ENCODE measurements at regions not wholly inside any gene's neighbourhood (a gene's known extent, or its start where the extent isn't known, plus 50 kb on each side); places are given as distances from the start of the nearest gene placed in this dataset.

DNA sequence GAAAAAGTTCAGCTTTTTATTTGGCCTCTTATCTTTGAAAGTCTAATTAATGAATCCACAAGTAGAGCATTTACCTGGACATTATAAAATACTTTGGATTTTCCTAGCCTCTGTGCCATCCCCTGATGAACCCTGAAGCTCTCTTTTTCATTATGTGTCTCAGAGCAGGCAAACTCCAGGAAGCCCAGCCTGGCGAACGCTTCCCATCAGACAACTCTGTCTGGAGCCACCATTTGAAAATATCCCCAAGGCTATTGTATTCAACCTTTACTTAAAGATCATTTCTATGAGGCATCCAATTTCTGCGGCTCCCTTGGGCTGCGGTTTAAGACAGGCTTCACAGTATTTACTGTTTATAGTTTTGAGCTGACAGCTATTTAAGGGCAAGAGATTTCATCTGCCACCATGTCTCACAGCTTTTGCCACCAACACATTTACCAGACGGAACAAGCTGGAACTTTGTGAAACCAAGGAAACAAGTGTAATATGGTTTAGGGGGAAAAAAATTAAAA lies 257.2 kb upstream of the GLI3 start:
- TF ChIP-seq, protein P1, sequence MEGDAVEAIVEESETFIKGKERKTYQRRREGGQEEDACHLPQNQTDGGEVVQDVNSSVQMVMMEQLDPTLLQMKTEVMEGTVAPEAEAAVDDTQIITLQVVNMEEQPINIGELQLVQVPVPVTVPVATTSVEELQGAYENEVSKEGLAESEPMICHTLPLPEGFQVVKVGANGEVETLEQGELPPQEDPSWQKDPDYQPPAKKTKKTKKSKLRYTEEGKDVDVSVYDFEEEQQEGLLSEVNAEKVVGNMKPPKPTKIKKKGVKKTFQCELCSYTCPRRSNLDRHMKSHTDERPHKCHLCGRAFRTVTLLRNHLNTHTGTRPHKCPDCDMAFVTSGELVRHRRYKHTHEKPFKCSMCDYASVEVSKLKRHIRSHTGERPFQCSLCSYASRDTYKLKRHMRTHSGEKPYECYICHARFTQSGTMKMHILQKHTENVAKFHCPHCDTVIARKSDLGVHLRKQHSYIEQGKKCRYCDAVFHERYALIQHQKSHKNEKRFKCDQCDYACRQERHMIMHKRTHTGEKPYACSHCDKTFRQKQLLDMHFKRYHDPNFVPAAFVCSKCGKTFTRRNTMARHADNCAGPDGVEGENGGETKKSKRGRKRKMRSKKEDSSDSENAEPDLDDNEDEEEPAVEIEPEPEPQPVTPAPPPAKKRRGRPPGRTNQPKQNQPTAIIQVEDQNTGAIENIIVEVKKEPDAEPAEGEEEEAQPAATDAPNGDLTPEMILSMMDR (IDR thresholded peaks at IDR 0.05; ENCODE audit: poor library complexity, severe bottlenecking): no peak
- TF ChIP-seq EP300 (conservative IDR thresholded peaks at IDR 0.05; ENCODE audit: poor library complexity, severe bottlenecking) (no peak), POLR2AphosphoS5 (IDR thresholded peaks at IDR 0.05) (no peak), TAF1 (IDR thresholded peaks at IDR 0.05; ENCODE audit: low read depth) (no peak), SMC3 (conservative IDR thresholded peaks at IDR 0.05; ENCODE audit: poor library complexity) (no peak), EZH2 (IDR thresholded peaks at IDR 0.05; ENCODE audit: borderline replicate concordance, insufficient read depth, low read length, poor library complexity, severe bottlenecking) (no peak), MXI1 (conservative IDR thresholded peaks at IDR 0.05; ENCODE audit: poor library complexity, severe bottlenecking) (no peak)
- TF ChIP-seq, protein P2, sequence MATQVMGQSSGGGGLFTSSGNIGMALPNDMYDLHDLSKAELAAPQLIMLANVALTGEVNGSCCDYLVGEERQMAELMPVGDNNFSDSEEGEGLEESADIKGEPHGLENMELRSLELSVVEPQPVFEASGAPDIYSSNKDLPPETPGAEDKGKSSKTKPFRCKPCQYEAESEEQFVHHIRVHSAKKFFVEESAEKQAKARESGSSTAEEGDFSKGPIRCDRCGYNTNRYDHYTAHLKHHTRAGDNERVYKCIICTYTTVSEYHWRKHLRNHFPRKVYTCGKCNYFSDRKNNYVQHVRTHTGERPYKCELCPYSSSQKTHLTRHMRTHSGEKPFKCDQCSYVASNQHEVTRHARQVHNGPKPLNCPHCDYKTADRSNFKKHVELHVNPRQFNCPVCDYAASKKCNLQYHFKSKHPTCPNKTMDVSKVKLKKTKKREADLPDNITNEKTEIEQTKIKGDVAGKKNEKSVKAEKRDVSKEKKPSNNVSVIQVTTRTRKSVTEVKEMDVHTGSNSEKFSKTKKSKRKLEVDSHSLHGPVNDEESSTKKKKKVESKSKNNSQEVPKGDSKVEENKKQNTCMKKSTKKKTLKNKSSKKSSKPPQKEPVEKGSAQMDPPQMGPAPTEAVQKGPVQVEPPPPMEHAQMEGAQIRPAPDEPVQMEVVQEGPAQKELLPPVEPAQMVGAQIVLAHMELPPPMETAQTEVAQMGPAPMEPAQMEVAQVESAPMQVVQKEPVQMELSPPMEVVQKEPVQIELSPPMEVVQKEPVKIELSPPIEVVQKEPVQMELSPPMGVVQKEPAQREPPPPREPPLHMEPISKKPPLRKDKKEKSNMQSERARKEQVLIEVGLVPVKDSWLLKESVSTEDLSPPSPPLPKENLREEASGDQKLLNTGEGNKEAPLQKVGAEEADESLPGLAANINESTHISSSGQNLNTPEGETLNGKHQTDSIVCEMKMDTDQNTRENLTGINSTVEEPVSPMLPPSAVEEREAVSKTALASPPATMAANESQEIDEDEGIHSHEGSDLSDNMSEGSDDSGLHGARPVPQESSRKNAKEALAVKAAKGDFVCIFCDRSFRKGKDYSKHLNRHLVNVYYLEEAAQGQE (IDR thresholded peaks at IDR 0.05; ENCODE audit: borderline replicate concordance): no peak

Measured in neural cell (in vitro differentiated cells).